Panc1 (cell line): ENCODE measurements at regions not wholly inside any gene's neighbourhood (a gene's known extent, or its start where the extent isn't known, plus 50 kb on each side); places are given as distances from the start of the nearest gene placed in this dataset.

ENCODE experiments used
- ATAC-seq: fragments of 200-7000 bp; cut with Tn5 transposase; 2 replicates; pipeline ENCODE4 v1.9.1; 2020; ENCODE audit warnings: mild to moderate bottlenecking, moderate library complexity
- BruUV-seq: library from RNA; stranded (reverse); fragments of 400-500 nt; replicated peaks from 2 replicates; lab custom pipeline; 2021; lab: Mats Ljungman, UMichigan
- CTCF ChIA-PET: fragments of 300-600 bp; sonication (Branson Sonifier 250); formaldehyde crosslinking; loops from one replicate; lab custom pipeline; 2022; ENCODE audit warnings: antibody characterized with exemption; lab: Charles Lee
- POLR2A ChIA-PET: fragments of 300-600 bp; sonication (Branson Sonifier 250); formaldehyde crosslinking; loops from one replicate; lab custom pipeline; 2022; ENCODE audit warnings: antibody characterized with exemption; lab: Charles Lee
- DNase-seq: peaks from one replicate; pipeline ENCODE4 v3.0.0-alpha.2; 2010; ENCODE audit warnings: low read depth, low spot score
- H3K27ac ChIP-seq: 2 replicates; pipeline ENCODE4 v1.5.1; 2011; ENCODE audit warnings: mild to moderate bottlenecking, low read length, inconsistent platforms
- H3K27me3 ChIP-seq: fragments of 200-500 bp; sonication (Bioruptor generic); 2 replicates; pipeline ENCODE4 v1.6.0; 2014; ENCODE audit warnings: low read length, inconsistent platforms; ENCODE audit not compliant: control insufficient read depth, insufficient read depth
- H3K36me3 ChIP-seq: fragments of 200-500 bp; sonication (Bioruptor generic); 2 replicates; pipeline ENCODE4 v1.5.1; 2014; ENCODE audit warnings: inconsistent platforms, mild to moderate bottlenecking, low read length, moderate library complexity; ENCODE audit not compliant: control insufficient read depth, insufficient read depth
- H3K4me1 ChIP-seq: 2 replicates; pipeline ENCODE4 v1.5.1; 2011; ENCODE audit warnings: inconsistent platforms, mild to moderate bottlenecking, low read length, moderate library complexity; ENCODE audit not compliant: control insufficient read depth, insufficient read depth
- H3K4me3 ChIP-seq, 2 experiments: 2 replicates each; pipeline ENCODE4 v1.5.1; 2011 to 2012; ENCODE audit warnings: low read depth in 2 of 2, low read length in 2 of 2, mild to moderate bottlenecking in 2 of 2, inconsistent platforms in 1 of 2, moderate library complexity in 1 of 2
- H3K9me3 ChIP-seq: fragments of 200-500 bp; sonication (Bioruptor generic); 2 replicates; pipeline ENCODE4 v1.5.1; 2014; ENCODE audit warnings: low read depth, mild to moderate bottlenecking, inconsistent platforms, low read length, moderate library complexity; ENCODE audit not compliant: control insufficient read depth, insufficient read depth
- CTCF ChIP-seq: fragments of 450-650 bp; IDR thresholded peaks from 2 replicates; pipeline ENCODE4 v1.5.1; 2017; ENCODE audit warnings: mild to moderate bottlenecking
- POLR2AphosphoS5 ChIP-seq: IDR thresholded peaks from 2 replicates; pipeline ENCODE4 v1.6.1; 2012; ENCODE audit warnings: mild to moderate bottlenecking, low read depth, low read length, moderate library complexity
- REST ChIP-seq, 2 experiments: IDR thresholded peaks; 2 replicates each; pipeline ENCODE4 v1.6.1; 2011 to 2012; ENCODE audit warnings: low read depth in 2 of 2, control low read depth in 1 of 2, low read length in 1 of 2, mild to moderate bottlenecking in 1 of 2, moderate library complexity in 1 of 2; ENCODE audit not compliant: insufficient read depth in 1 of 2
- SIN3A ChIP-seq: IDR thresholded peaks from 2 replicates; pipeline ENCODE4 v1.6.1; 2012; ENCODE audit warnings: low read depth, mild to moderate bottlenecking, low read length, moderate library complexity, borderline replicate concordance; ENCODE audit not compliant: insufficient read depth
- TCF7L2 ChIP-seq: IDR thresholded peaks from 2 replicates; pipeline ENCODE4 v1.6.1; 2011; ENCODE audit warnings: mild to moderate bottlenecking, low read depth, low read length, inconsistent platforms
- in situ Hi-C: cut with HindIII; loops from 2 replicates; pipeline ENCODE4 v1.10.0; 2016; ENCODE audit warnings: low sequenced_read_pairs, low pct_unique_long_range_greater_than_20kb
- intact Hi-C: fragments of 100-400 bp; cut with micrococcal nuclease; formaldehyde crosslinking; loops from one replicate; pipeline ENCODE4 v1.10.0; 2022; ENCODE audit not compliant: unreplicated experiment

GRCh38 chr17:33401249-33401648 is 108.2 kb upstream of the ASIC2 start:
- Histone ChIP-seq H3K27me3 (peaks cover 6% of the 10 kb centered on the region), H3K4me1 (no peaks in the 10 kb centered on the region), H3K27ac (no peak overlapping the region), H3K9me3 (no peaks in the 10 kb centered on the region), H3K36me3 (no peaks in the 10 kb centered on the region), H3K4me3 (no peak overlapping the region)
- ATAC-seq = no peak
- DNase-seq = no peak
- TF ChIP-seq SIN3A (no peak), TCF7L2 (no peak), CTCF (no peak; the same call in 1 of the 2 replicates), REST (IDR thresholded peaks at IDR 0.05; ENCODE audit: insufficient read depth in 1 of 2, low read depth in 2 of 2, low read length in 1 of 2) (no peak), POLR2AphosphoS5 (no peak)
- POLR2A ChIA-PET = no interaction called here
- in situ Hi-C loops (no loop called here), intact Hi-C loops (no loop called here)
- CTCF ChIA-PET = no interaction called here
- BruUV-seq = no TSS peak

GRCh38 chr17:33403194-33403593 is 110.1 kb upstream of the ASIC2 start:
- in situ Hi-C loops (no loop called here), intact Hi-C loops (no loop called here)
- DNase-seq = no peak
- Histone ChIP-seq H3K27ac (no peak overlapping the region), H3K4me1 (no peaks in the 10 kb centered on the region), H3K4me3 (no peak overlapping the region), H3K36me3 (no peaks in the 10 kb centered on the region), H3K27me3 (peaks cover 9% of the 10 kb centered on the region), H3K9me3 (no peaks in the 10 kb centered on the region)
- TF ChIP-seq POLR2AphosphoS5 (no peak), TCF7L2 (no peak), SIN3A (no peak), REST (IDR thresholded peaks at IDR 0.05; ENCODE audit: insufficient read depth in 1 of 2, low read depth in 2 of 2, low read length in 1 of 2) (no peak), CTCF (no peak)
- ATAC-seq = no peak
- ChIA-PET POLR2A (no interaction called here), CTCF (no interaction called here)
- no TSS peak for BruUV-seq
